DND-41 (cell line): ENCODE measurements at regions not wholly inside any gene's neighbourhood (a gene's known extent, or its start where the extent isn't known, plus 50 kb on each side); places are given as distances from the start of the nearest gene placed in this dataset.

Source experiments
- CTCF ChIP-seq: IDR thresholded peaks from 2 replicates; pipeline ENCODE4 v1.5.1; 2012; ENCODE audit warnings: borderline replicate concordance, low read length, moderate library complexity, mild to moderate bottlenecking; ENCODE audit not compliant: poor library complexity, severe bottlenecking; ENCODE audit errors: extremely low read depth
- EZH2 ChIP-seq: IDR thresholded peaks from 3 replicates; pipeline ENCODE4 v1.6.1; 2012; ENCODE audit warnings: borderline replicate concordance, low read depth, mild to moderate bottlenecking, moderate library complexity, low read length, inconsistent platforms; ENCODE audit not compliant: severe bottlenecking

GRCh38 chr18:68355637-68356036, 359.3 kb downstream of the TMX3 start:
- no peak for TF ChIP-seq CTCF
- no peak for TF ChIP-seq EZH2
